ENCODE measurements at regions not wholly inside any gene's neighbourhood (a gene's known extent, or its start where the extent isn't known, plus 50 kb on each side); places are given as distances from the start of the nearest gene placed in this dataset.

DNA sequence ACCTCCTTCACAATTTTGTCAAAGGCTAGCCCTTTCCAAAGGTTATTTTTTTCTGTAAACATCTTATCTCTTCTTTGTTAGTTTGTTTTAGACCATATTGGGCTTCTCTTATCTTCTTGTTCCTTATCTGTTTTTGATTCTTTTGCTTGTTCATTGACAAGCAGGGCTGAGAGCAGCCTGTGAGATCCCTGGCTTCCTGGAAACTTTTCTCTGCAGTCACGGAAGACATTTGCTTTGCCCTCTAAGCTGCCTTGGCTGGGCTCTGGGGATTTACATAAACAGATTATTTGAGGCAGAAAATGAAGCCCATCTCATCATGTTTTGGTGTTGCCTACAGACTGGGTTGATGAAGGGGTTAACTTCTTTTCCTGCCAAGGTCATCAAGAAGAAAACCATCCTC, 157.4 kb upstream of the AMOT start:
- no peak overlapping the region for H3K27ac Mint-ChIP-seq (ENCODE audit: unreplicated experiment)
- no peaks in the 10 kb centered on the region for H3K27me3 Mint-ChIP-seq (ENCODE audit: low read depth)
- no peak for DNase-seq (ENCODE audit: low read depth, low spot score)
- H3K4me1 Mint-ChIP-seq: no peaks in the 10 kb centered on the region
- H3K36me3 Mint-ChIP-seq (ENCODE audit: low read depth): no peaks in the 10 kb centered on the region
- TF ChIP-seq, protein P1, sequence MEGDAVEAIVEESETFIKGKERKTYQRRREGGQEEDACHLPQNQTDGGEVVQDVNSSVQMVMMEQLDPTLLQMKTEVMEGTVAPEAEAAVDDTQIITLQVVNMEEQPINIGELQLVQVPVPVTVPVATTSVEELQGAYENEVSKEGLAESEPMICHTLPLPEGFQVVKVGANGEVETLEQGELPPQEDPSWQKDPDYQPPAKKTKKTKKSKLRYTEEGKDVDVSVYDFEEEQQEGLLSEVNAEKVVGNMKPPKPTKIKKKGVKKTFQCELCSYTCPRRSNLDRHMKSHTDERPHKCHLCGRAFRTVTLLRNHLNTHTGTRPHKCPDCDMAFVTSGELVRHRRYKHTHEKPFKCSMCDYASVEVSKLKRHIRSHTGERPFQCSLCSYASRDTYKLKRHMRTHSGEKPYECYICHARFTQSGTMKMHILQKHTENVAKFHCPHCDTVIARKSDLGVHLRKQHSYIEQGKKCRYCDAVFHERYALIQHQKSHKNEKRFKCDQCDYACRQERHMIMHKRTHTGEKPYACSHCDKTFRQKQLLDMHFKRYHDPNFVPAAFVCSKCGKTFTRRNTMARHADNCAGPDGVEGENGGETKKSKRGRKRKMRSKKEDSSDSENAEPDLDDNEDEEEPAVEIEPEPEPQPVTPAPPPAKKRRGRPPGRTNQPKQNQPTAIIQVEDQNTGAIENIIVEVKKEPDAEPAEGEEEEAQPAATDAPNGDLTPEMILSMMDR (conservative IDR thresholded peaks at IDR 0.05): no peak
- no peak overlapping the region for H3K4me3 Mint-ChIP-seq
- H3K9me3 Mint-ChIP-seq: no peaks in the 10 kb centered on the region

DNA sequence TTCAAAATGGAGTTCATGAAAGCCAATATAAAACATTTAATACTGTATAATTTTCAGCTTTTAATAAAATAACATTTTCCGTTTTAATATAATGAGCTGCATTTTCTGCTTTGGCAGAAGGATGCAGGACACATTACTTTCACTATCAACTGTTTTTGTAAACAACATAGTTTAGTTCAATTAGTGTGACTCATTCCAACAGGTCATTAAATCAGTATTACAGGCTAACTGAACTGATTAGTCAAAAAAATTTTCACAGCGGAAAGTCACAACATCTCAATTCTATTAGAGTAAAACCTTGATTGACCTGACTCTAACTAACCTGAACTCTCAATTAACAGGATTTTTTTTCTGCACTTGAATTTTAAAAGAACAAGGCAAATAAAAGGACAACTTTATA, 151.2 kb upstream of the AMOT start:
- H3K36me3 Mint-ChIP-seq (ENCODE audit: low read depth): no peaks in the 10 kb centered on the region
- H3K4me3 Mint-ChIP-seq: no peak overlapping the region
- H3K27me3 Mint-ChIP-seq (ENCODE audit: low read depth): no peaks in the 10 kb centered on the region
- H3K9me3 Mint-ChIP-seq: no peaks in the 10 kb centered on the region
- no peak overlapping the region for H3K27ac Mint-ChIP-seq (ENCODE audit: unreplicated experiment)
- TF ChIP-seq, protein P1 (conservative IDR thresholded peaks at IDR 0.05): no peak
- no peak for DNase-seq (ENCODE audit: low read depth, low spot score)
- H3K4me1 Mint-ChIP-seq: no peaks in the 10 kb centered on the region

DNA sequence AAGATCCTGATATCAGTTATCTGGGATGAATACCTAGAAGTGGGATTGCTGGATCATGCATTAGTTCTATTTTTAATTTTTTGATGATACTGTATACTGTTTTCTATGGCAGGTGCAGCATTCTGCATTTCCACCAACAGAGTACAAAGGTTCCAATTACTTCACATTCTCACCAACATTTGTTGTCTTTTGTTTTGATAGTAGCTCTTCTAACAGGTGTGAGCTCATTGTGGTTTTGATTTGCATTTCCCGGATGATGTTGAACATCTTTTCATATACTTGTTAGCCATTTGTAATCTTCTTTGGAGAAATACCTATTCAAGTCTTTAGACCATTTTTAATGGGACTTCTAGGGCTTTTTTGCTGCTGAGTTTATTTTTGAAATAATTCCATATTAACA, 139.2 kb upstream of the AMOT start:
- no peaks in the 10 kb centered on the region for H3K27me3 Mint-ChIP-seq (ENCODE audit: low read depth)
- H3K9me3 Mint-ChIP-seq: peaks cover 9% of the 10 kb centered on the region
- H3K4me1 Mint-ChIP-seq: no peaks in the 10 kb centered on the region
- no peak overlapping the region for H3K4me3 Mint-ChIP-seq
- no peaks in the 10 kb centered on the region for H3K36me3 Mint-ChIP-seq (ENCODE audit: low read depth)
- DNase-seq (ENCODE audit: low read depth, low spot score): no peak
- H3K27ac Mint-ChIP-seq (ENCODE audit: unreplicated experiment): no peak overlapping the region
- TF ChIP-seq, protein P1 (conservative IDR thresholded peaks at IDR 0.05): no peak

DNA sequence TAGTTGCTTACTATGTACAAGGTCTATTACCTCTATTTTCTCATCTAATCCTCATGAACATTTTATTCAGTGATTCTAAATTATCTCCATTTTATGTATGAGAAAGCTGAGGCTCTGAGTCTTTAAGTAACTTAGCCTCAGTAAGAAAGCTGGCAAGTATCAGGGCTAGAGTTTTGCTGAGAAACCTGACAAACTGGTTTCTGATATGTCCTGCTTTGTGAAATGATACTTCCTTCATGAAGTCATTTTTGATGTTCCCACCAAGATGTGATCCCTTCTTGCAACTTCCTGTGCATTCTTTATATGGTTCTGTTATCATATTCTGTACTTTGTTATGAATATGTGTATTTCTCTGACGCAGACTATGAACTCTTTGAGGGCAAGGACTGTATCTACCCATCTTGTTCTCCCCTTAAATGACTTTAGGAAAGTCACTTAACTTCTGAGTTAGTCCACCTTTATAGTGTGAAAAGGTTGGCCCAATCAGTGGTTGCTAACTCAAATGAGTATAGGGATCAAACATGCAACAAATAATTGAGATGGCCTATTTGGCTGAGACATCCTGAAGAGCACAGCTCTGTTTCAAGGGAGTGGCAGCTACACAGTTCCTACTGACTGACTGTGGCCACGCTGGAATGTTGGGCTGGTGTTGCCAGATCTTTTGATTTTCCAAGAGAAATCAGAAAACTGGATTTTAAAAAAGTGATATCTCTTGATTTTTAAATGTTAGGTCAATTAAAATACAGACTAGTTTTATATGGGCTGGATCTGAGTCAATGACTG, 127.9 kb upstream of the AMOT start:
- Mint-ChIP-seq H3K9me3 (no peaks in the 10 kb centered on the region), H3K27me3 (ENCODE audit: low read depth) (no peaks in the 10 kb centered on the region), H3K4me3 (no peak overlapping the region), H3K36me3 (ENCODE audit: low read depth) (no peaks in the 10 kb centered on the region), H3K4me1 (no peaks in the 10 kb centered on the region), H3K27ac (ENCODE audit: unreplicated experiment) (no peak overlapping the region)
- no peak for DNase-seq (ENCODE audit: low read depth, low spot score)
- TF ChIP-seq, protein P1 (conservative IDR thresholded peaks at IDR 0.05): no peak

DNA sequence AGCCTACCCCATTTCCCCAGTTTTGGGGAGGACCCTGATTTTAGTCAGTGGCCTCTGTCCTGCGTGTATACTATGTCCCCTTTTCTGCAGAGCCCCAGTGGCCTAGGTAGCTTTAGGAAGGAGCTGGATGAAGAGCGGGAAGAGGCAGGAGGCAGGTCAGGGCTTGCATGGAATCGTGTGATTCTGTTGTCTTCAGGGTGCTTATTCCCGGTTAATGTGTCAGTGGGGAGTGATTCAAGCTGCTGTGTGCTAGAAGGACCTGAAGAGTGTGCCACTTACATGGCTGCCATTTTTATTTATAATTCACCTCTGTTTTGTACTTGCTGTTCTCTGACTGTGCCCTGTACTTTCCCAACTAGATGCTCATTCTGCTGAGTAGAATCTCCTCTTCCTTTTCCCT, 127.3 kb upstream of the AMOT start:
- Mint-ChIP-seq H3K9me3 (no peaks in the 10 kb centered on the region), H3K27me3 (ENCODE audit: low read depth) (no peaks in the 10 kb centered on the region), H3K4me3 (no peak overlapping the region), H3K27ac (ENCODE audit: unreplicated experiment) (no peak overlapping the region), H3K36me3 (ENCODE audit: low read depth) (no peaks in the 10 kb centered on the region), H3K4me1 (no peaks in the 10 kb centered on the region)
- TF ChIP-seq, protein P1 (conservative IDR thresholded peaks at IDR 0.05): no peak
- DNase-seq (ENCODE audit: low read depth, low spot score): no peak

All from neural crest cell (in vitro differentiated cells).